ENCODE measurements at regions not wholly inside any gene's neighbourhood (a gene's known extent, or its start where the extent isn't known, plus 50 kb on each side); places are given as distances from the start of the nearest gene placed in this dataset.

GRCh38 chr17:65365169-65365568 lies 196.3 kb downstream of the AXIN2 start:
- Histone ChIP-seq H3K4me1 (no peaks in the 10 kb centered on the region), H3K27me3 (peaks cover 21% of the 10 kb centered on the region; the same call in 1 of the 2 replicates), H3K4me3 (ENCODE audit: low read depth, low read length) (no peak overlapping the region), H3K9me3 (no peaks in the 10 kb centered on the region), H3K36me3 (no peaks in the 10 kb centered on the region)
- TF ChIP-seq CTCF (IDR thresholded peaks at IDR 0.05; ENCODE audit: low read depth, low read length) = no peak
- no peak for DNase-seq

GRCh38 chr17:65364438-65364837 lies 197.0 kb downstream of the AXIN2 start:
- DNase-seq = no peak
- Histone ChIP-seq H3K36me3 (no peaks in the 10 kb centered on the region), H3K9me3 (no peaks in the 10 kb centered on the region), H3K4me1 (no peaks in the 10 kb centered on the region), H3K4me3 (ENCODE audit: low read depth, low read length) (no peak overlapping the region), H3K27me3 (peaks cover 21% of the 10 kb centered on the region; the same call in 1 of the 2 replicates)
- TF ChIP-seq CTCF (IDR thresholded peaks at IDR 0.05; ENCODE audit: low read depth, low read length) = no peak

GRCh38 chr17:65362826-65363225 lies 198.6 kb downstream of the AXIN2 start:
- Histone ChIP-seq H3K4me3 (ENCODE audit: low read depth, low read length) (no peak overlapping the region), H3K9me3 (no peaks in the 10 kb centered on the region), H3K36me3 (no peaks in the 10 kb centered on the region), H3K27me3 (peaks cover 17% of the 10 kb centered on the region; the same call in 1 of the 2 replicates), H3K4me1 (no peaks in the 10 kb centered on the region)
- no peak for TF ChIP-seq CTCF (IDR thresholded peaks at IDR 0.05; ENCODE audit: low read depth, low read length)
- DNase-seq = no peak

GRCh38 chr17:65360961-65361552 lies 200.4 kb downstream of the AXIN2 start:
- H3K4me3 ChIP-seq (ENCODE audit: low read depth, low read length) = no peak overlapping the region
- H3K27me3 ChIP-seq = peaks cover 23% of the 10 kb centered on the region
- no peaks in the 10 kb centered on the region for H3K36me3 ChIP-seq
- H3K9me3 ChIP-seq = no peaks in the 10 kb centered on the region
- TF ChIP-seq CTCF (IDR thresholded peaks at IDR 0.05; ENCODE audit: low read depth, low read length) = no peak
- DNase-seq = no peak
- H3K4me1 ChIP-seq = no peaks in the 10 kb centered on the region

GRCh38 chr17:65359016-65359415 lies 202.4 kb downstream of the AXIN2 start:
- Histone ChIP-seq H3K36me3 (no peaks in the 10 kb centered on the region), H3K27me3 (peaks cover 28% of the 10 kb centered on the region), H3K4me3 (ENCODE audit: low read depth, low read length) (no peak overlapping the region), H3K4me1 (no peaks in the 10 kb centered on the region), H3K9me3 (no peaks in the 10 kb centered on the region)
- no peak for DNase-seq
- TF ChIP-seq CTCF (IDR thresholded peaks at IDR 0.05; ENCODE audit: low read depth, low read length) = no peak

- Histone ChIP-seq H3K36me3 (no peaks in the 10 kb centered on the region), H3K4me1 (no peaks in the 10 kb centered on the region), H3K4me3 (ENCODE audit: low read depth, low read length) (no peak overlapping the region), H3K9me3 (no peaks in the 10 kb centered on the region), H3K27me3 (peaks cover 18% of the 10 kb centered on the region)
- no peak for TF ChIP-seq CTCF (IDR thresholded peaks at IDR 0.05; ENCODE audit: low read depth, low read length)
- no peak for DNase-seq
These were observed 204.9 kb downstream of the AXIN2 start for GRCh38 chr17:65356536-65356935.
